Panc1 (cell line): ENCODE measurements at regions not wholly inside any gene's neighbourhood (a gene's known extent, or its start where the extent isn't known, plus 50 kb on each side); places are given as distances from the start of the nearest gene placed in this dataset.

Experiments used
- ATAC-seq: fragments of 200-7000 bp; cut with Tn5 transposase; 2 replicates; pipeline ENCODE4 v1.9.1; 2020; ENCODE audit warnings: mild to moderate bottlenecking, moderate library complexity
- BruUV-seq: library from RNA; stranded (reverse); fragments of 400-500 nt; replicated peaks from 2 replicates; lab custom pipeline; 2021; lab: Mats Ljungman, UMichigan
- CTCF ChIA-PET: fragments of 300-600 bp; sonication (Branson Sonifier 250); formaldehyde crosslinking; loops from one replicate; lab custom pipeline; 2022; ENCODE audit warnings: antibody characterized with exemption; lab: Charles Lee
- POLR2A ChIA-PET: fragments of 300-600 bp; sonication (Branson Sonifier 250); formaldehyde crosslinking; loops from one replicate; lab custom pipeline; 2022; ENCODE audit warnings: antibody characterized with exemption; lab: Charles Lee
- DNase-seq: peaks from one replicate; pipeline ENCODE4 v3.0.0-alpha.2; 2010; ENCODE audit warnings: low read depth, low spot score
- H3K27ac ChIP-seq: 2 replicates; pipeline ENCODE4 v1.5.1; 2011; ENCODE audit warnings: mild to moderate bottlenecking, low read length, inconsistent platforms
- H3K27me3 ChIP-seq: fragments of 200-500 bp; sonication (Bioruptor generic); 2 replicates; pipeline ENCODE4 v1.6.0; 2014; ENCODE audit warnings: low read length, inconsistent platforms; ENCODE audit not compliant: control insufficient read depth, insufficient read depth
- H3K36me3 ChIP-seq: fragments of 200-500 bp; sonication (Bioruptor generic); 2 replicates; pipeline ENCODE4 v1.5.1; 2014; ENCODE audit warnings: inconsistent platforms, mild to moderate bottlenecking, low read length, moderate library complexity; ENCODE audit not compliant: control insufficient read depth, insufficient read depth
- H3K4me1 ChIP-seq: 2 replicates; pipeline ENCODE4 v1.5.1; 2011; ENCODE audit warnings: inconsistent platforms, mild to moderate bottlenecking, low read length, moderate library complexity; ENCODE audit not compliant: control insufficient read depth, insufficient read depth
- H3K4me3 ChIP-seq, 2 experiments: 2 replicates each; pipeline ENCODE4 v1.5.1; 2011 to 2012; ENCODE audit warnings: low read depth in 2 of 2, low read length in 2 of 2, mild to moderate bottlenecking in 2 of 2, inconsistent platforms in 1 of 2, moderate library complexity in 1 of 2
- H3K9me3 ChIP-seq: fragments of 200-500 bp; sonication (Bioruptor generic); 2 replicates; pipeline ENCODE4 v1.5.1; 2014; ENCODE audit warnings: low read depth, mild to moderate bottlenecking, inconsistent platforms, low read length, moderate library complexity; ENCODE audit not compliant: control insufficient read depth, insufficient read depth
- POLR2AphosphoS5 ChIP-seq: IDR thresholded peaks from 2 replicates; pipeline ENCODE4 v1.6.1; 2012; ENCODE audit warnings: mild to moderate bottlenecking, low read depth, low read length, moderate library complexity
- SIN3A ChIP-seq: IDR thresholded peaks from 2 replicates; pipeline ENCODE4 v1.6.1; 2012; ENCODE audit warnings: low read depth, mild to moderate bottlenecking, low read length, moderate library complexity, borderline replicate concordance; ENCODE audit not compliant: insufficient read depth
- TCF7L2 ChIP-seq: IDR thresholded peaks from 2 replicates; pipeline ENCODE4 v1.6.1; 2011; ENCODE audit warnings: mild to moderate bottlenecking, low read depth, low read length, inconsistent platforms
- in situ Hi-C: cut with HindIII; loops from 2 replicates; pipeline ENCODE4 v1.10.0; 2016; ENCODE audit warnings: low sequenced_read_pairs, low pct_unique_long_range_greater_than_20kb
- intact Hi-C: fragments of 100-400 bp; cut with micrococcal nuclease; formaldehyde crosslinking; loops from one replicate; pipeline ENCODE4 v1.10.0; 2022; ENCODE audit not compliant: unreplicated experiment
- TF ChIP-seq, protein P1 (sequence below): fragments of 450-650 bp; IDR thresholded peaks from 2 replicates; pipeline ENCODE4 v1.5.1; 2017; ENCODE audit warnings: mild to moderate bottlenecking
- TF ChIP-seq, protein P2 (sequence below), 2 experiments: IDR thresholded peaks; 2 replicates each; pipeline ENCODE4 v1.6.1; 2011 to 2012; ENCODE audit warnings: low read depth in 2 of 2, control low read depth in 1 of 2, low read length in 1 of 2, mild to moderate bottlenecking in 1 of 2, moderate library complexity in 1 of 2; ENCODE audit not compliant: insufficient read depth in 1 of 2

DNA sequence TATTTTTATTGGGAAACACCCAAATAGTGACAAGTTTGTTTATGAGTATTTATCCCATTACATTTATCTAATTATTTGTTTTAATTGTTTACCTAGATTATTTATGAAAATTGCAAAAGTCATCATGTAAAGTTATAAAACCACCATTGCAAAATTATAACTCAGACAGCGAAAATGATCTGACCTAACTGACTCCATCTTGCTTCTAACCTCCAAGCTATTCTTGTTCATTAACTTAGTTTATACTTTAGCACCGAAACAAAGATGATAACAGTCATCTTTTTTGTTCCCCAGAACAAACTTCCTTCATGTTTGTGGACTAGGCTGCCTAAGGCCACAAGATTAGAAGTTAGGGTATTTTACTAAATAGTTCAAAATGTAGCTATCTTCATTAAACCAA lies 190.8 kb downstream of the FASLG start:
- Histone ChIP-seq H3K9me3 (no peaks in the 10 kb centered on the region), H3K27me3 (no peaks in the 10 kb centered on the region), H3K27ac (no peak overlapping the region), H3K36me3 (no peaks in the 10 kb centered on the region), H3K4me1 (no peaks in the 10 kb centered on the region), H3K4me3 (no peak overlapping the region)
- TF ChIP-seq TCF7L2: no peak
- no peak for TF ChIP-seq SIN3A
- TF ChIP-seq, protein P1, sequence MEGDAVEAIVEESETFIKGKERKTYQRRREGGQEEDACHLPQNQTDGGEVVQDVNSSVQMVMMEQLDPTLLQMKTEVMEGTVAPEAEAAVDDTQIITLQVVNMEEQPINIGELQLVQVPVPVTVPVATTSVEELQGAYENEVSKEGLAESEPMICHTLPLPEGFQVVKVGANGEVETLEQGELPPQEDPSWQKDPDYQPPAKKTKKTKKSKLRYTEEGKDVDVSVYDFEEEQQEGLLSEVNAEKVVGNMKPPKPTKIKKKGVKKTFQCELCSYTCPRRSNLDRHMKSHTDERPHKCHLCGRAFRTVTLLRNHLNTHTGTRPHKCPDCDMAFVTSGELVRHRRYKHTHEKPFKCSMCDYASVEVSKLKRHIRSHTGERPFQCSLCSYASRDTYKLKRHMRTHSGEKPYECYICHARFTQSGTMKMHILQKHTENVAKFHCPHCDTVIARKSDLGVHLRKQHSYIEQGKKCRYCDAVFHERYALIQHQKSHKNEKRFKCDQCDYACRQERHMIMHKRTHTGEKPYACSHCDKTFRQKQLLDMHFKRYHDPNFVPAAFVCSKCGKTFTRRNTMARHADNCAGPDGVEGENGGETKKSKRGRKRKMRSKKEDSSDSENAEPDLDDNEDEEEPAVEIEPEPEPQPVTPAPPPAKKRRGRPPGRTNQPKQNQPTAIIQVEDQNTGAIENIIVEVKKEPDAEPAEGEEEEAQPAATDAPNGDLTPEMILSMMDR: no peak
- TF ChIP-seq, protein P2, sequence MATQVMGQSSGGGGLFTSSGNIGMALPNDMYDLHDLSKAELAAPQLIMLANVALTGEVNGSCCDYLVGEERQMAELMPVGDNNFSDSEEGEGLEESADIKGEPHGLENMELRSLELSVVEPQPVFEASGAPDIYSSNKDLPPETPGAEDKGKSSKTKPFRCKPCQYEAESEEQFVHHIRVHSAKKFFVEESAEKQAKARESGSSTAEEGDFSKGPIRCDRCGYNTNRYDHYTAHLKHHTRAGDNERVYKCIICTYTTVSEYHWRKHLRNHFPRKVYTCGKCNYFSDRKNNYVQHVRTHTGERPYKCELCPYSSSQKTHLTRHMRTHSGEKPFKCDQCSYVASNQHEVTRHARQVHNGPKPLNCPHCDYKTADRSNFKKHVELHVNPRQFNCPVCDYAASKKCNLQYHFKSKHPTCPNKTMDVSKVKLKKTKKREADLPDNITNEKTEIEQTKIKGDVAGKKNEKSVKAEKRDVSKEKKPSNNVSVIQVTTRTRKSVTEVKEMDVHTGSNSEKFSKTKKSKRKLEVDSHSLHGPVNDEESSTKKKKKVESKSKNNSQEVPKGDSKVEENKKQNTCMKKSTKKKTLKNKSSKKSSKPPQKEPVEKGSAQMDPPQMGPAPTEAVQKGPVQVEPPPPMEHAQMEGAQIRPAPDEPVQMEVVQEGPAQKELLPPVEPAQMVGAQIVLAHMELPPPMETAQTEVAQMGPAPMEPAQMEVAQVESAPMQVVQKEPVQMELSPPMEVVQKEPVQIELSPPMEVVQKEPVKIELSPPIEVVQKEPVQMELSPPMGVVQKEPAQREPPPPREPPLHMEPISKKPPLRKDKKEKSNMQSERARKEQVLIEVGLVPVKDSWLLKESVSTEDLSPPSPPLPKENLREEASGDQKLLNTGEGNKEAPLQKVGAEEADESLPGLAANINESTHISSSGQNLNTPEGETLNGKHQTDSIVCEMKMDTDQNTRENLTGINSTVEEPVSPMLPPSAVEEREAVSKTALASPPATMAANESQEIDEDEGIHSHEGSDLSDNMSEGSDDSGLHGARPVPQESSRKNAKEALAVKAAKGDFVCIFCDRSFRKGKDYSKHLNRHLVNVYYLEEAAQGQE (IDR thresholded peaks at IDR 0.05; ENCODE audit: insufficient read depth in 1 of 2, low read depth in 2 of 2, low read length in 1 of 2): no peak
- no peak for TF ChIP-seq POLR2AphosphoS5
- no peak for DNase-seq
- ATAC-seq: no peak
- no TSS peak for BruUV-seq
- intact Hi-C loops (no loop called here), in situ Hi-C loops (no loop called here)
- POLR2A ChIA-PET: no interaction called here
- CTCF ChIA-PET: no interaction called here

- Histone ChIP-seq H3K9me3 (no peaks in the 10 kb centered on the region), H3K4me3 (no peak overlapping the region; a peak in 1 of 4 replicates), H3K4me1 (no peaks in the 10 kb centered on the region), H3K27ac (no peak overlapping the region), H3K27me3 (no peaks in the 10 kb centered on the region), H3K36me3 (no peaks in the 10 kb centered on the region)
- POLR2A ChIA-PET: no interaction called here
- BruUV-seq: no TSS peak
- TF ChIP-seq SIN3A (no peak), POLR2AphosphoS5 (no peak), TCF7L2 (no peak)
- TF ChIP-seq, protein P2 (IDR thresholded peaks at IDR 0.05; ENCODE audit: insufficient read depth in 1 of 2, low read depth in 2 of 2, low read length in 1 of 2): no peak
- TF ChIP-seq, protein P1: no peak
- in situ Hi-C loops: no loop called here
- CTCF ChIA-PET: interaction anchor here (0.5 kb wide), 1 partner anchor 63 kb away, joined by 6 read pairs; no protein-coding TSS in a partner anchor
- DNase-seq (no peak), ATAC-seq (no peak)
- intact Hi-C loops: no loop called here
These were observed 192.2 kb downstream of the FASLG start for GRCh38 chr1:172851077-172851476.
